Mucosa of rectum (tissue), 2 donors: ENCODE measurements at regions not wholly inside any gene's neighbourhood (a gene's known extent, or its start where the extent isn't known, plus 50 kb on each side); places are given as distances from the start of the nearest gene placed in this dataset.

Experiments
- H3K27ac ChIP-seq, 2 donors: one replicate each; pipeline ENCODE4 v1.7.0; 2013; ENCODE audit warnings: inconsistent platforms in 2 of 2, low read depth in 2 of 2, low read length in 2 of 2
- H3K27me3 ChIP-seq, 2 donors: one replicate each; pipeline ENCODE4 v1.7.0; 2013; ENCODE audit warnings: low read length in 2 of 2; ENCODE audit not compliant: control insufficient read depth in 2 of 2, insufficient read depth in 2 of 2
- H3K36me3 ChIP-seq, 2 donors: one replicate each; pipeline ENCODE4 v1.7.0; 2013; ENCODE audit warnings: low read length in 2 of 2; ENCODE audit not compliant: control insufficient read depth in 2 of 2, insufficient read depth in 2 of 2
- H3K4me1 ChIP-seq, 2 donors: one replicate each; pipeline ENCODE4 v1.7.0; 2013; ENCODE audit warnings: low read length in 2 of 2, mild to moderate bottlenecking in 1 of 2; ENCODE audit not compliant: control insufficient read depth in 2 of 2, insufficient read depth in 2 of 2
- H3K4me3 ChIP-seq, 2 donors: one replicate each; pipeline ENCODE4 v1.7.0; 2013; ENCODE audit warnings: low read length in 2 of 2
- H3K9ac ChIP-seq, 2 donors: one replicate each; pipeline ENCODE4 v1.7.0; 2013; ENCODE audit warnings: low read length in 2 of 2, low read depth in 1 of 2, mild to moderate bottlenecking in 1 of 2
- H3K9me3 ChIP-seq, 2 donors: one replicate each; pipeline ENCODE4 v1.7.0; 2013; ENCODE audit warnings: low read length in 2 of 2; ENCODE audit not compliant: control insufficient read depth in 2 of 2
- donor health status: healthy.
- donor health status: Normal muscosa, but diverticular disease.

DNA sequence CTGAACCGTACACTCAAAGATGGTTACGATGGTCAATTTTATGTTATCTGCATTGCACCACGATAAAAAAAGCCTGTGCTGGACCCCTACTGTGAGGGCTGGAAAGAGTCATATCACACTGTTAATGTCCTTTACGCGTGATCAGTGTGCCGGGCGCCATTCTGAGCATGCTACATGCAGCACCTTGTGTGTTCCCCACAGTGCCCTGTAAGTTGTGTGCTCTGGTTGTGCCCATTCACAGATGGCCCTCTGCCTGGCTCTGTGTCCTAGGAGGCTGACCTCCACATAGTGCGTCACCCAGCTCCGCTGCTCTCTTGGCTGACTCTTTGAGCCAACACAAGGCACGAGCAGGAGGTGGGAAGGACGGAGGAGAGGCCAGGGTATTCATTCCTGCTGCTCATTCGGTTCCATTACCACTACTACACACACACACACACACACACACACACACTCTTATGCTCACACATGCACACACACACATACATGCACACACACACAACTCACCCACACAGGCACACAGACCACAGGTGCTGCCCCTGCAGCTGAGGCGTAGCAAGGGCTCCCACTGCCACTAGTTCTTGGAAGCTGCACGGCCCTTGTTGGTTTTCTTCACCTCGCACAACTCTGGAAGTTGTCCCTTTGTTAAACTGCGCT, 129.6 kb upstream of the IQSEC1 start:
- H3K4me1 ChIP-seq = no peaks in the 10 kb centered on the region
- H3K9me3 ChIP-seq = no peaks in the 10 kb centered on the region
- no peak overlapping the region for H3K27ac ChIP-seq
- no peak overlapping the region for H3K9ac ChIP-seq
- no peak overlapping the region for H3K4me3 ChIP-seq
- peaks cover 0 to 3% of the 10 kb centered on the region in 2 donors for H3K27me3 ChIP-seq
- H3K36me3 ChIP-seq = no peaks in the 10 kb centered on the region

DNA sequence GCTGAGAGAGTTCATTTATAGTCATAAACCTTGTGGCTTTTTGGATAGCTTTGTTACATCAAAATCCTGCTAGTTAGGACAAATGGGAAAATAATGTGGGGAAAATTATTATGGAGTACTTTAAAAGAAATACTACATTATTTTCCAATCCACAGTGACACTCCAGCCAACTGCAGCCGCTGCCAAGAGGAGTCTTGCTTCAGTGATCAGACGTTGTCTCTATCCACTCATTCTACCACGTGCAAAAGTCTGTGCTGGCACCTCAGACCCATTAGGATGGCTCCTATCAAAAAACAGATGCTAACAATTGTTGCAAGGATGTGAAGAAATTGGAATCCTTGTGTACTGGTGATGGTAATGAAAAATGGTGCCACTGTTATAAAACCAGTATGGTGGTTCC, 128.6 kb upstream of the IQSEC1 start:
- Histone ChIP-seq H3K27me3 (peaks cover 0 to 3% of the 10 kb centered on the region in 2 donors), H3K4me3 (no peak overlapping the region), H3K4me1 (no peaks in the 10 kb centered on the region), H3K27ac (no peak overlapping the region), H3K36me3 (no peaks in the 10 kb centered on the region), H3K9ac (no peak overlapping the region), H3K9me3 (no peaks in the 10 kb centered on the region)

DNA sequence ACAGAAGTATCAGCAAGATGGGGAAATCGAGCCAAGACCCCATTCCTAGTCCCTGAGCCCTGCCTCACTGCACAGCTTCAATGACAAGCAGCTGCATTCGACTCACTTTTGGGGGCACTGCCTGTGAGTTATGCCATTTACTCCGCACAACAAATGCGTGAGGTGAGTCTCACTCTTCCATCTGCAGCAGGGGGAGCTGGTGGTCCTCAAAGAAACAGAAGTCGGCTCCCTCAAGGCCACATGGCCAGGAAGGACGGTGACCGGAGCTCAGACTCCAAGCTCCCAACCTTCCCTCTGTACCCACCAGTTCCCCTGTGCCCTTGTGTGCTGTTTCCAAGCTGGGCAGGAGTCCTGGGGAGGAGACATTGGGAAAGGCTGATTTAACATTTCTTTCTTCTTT, 127.7 kb upstream of the IQSEC1 start:
- Histone ChIP-seq H3K36me3 (no peaks in the 10 kb centered on the region), H3K27ac (no peak overlapping the region), H3K4me1 (no peaks in the 10 kb centered on the region), H3K9me3 (no peaks in the 10 kb centered on the region), H3K4me3 (no peak overlapping the region), H3K27me3 (peaks cover 0 to 3% of the 10 kb centered on the region in 2 donors), H3K9ac (no peak overlapping the region)

DNA sequence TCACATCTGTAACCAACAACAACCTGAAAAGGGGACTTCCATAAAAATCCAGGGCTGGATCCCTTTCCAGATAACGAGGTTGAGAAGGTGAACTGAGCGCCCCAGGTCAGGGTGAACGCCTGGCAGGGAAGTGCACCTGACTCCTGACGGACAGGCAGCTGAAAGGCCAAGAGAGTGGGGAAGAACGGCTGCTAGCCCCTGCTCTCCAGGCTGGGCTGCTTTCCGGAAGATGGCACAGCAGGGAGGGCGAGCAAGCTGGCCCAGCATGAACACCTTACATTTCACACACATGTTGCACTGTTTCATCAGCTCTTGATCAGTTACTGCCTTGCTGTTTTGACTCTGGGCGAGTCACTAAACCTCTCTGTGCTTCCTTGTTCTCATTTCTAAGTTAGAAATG, 127.2 kb upstream of the IQSEC1 start:
- Histone ChIP-seq H3K27ac (no peak overlapping the region), H3K36me3 (no peaks in the 10 kb centered on the region), H3K9ac (no peak overlapping the region), H3K4me1 (no peaks in the 10 kb centered on the region), H3K9me3 (no peaks in the 10 kb centered on the region), H3K4me3 (no peak overlapping the region), H3K27me3 (peaks cover 0 to 3% of the 10 kb centered on the region in 2 donors)

DNA sequence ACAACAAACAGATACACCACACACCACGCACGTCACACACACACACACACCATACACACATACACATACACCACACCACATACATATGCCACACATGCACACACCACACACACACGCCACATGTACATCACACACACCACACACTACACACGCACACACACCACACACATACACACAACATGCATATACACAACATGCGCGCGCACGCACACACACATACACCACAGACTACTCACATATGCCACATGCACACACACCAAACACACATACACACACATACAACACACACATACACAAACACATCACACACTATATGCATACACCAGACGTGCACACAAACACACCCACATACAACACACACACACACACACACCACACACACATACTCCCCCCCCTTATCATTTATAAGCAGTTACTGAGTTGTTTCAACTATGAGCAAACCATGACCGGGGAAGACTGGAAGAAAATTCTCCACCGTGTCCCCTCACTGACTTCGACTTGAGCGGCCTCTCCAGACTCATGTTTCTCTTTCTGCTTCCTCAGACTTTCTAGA, 126.7 kb upstream of the IQSEC1 start:
- H3K9me3 ChIP-seq = no peaks in the 10 kb centered on the region
- H3K27ac ChIP-seq = no peak overlapping the region
- H3K9ac ChIP-seq = no peak overlapping the region
- no peak overlapping the region for H3K4me3 ChIP-seq
- H3K4me1 ChIP-seq = no peaks in the 10 kb centered on the region
- H3K36me3 ChIP-seq = no peaks in the 10 kb centered on the region
- H3K27me3 ChIP-seq = peaks cover 0 to 8% of the 10 kb centered on the region in 2 donors

DNA sequence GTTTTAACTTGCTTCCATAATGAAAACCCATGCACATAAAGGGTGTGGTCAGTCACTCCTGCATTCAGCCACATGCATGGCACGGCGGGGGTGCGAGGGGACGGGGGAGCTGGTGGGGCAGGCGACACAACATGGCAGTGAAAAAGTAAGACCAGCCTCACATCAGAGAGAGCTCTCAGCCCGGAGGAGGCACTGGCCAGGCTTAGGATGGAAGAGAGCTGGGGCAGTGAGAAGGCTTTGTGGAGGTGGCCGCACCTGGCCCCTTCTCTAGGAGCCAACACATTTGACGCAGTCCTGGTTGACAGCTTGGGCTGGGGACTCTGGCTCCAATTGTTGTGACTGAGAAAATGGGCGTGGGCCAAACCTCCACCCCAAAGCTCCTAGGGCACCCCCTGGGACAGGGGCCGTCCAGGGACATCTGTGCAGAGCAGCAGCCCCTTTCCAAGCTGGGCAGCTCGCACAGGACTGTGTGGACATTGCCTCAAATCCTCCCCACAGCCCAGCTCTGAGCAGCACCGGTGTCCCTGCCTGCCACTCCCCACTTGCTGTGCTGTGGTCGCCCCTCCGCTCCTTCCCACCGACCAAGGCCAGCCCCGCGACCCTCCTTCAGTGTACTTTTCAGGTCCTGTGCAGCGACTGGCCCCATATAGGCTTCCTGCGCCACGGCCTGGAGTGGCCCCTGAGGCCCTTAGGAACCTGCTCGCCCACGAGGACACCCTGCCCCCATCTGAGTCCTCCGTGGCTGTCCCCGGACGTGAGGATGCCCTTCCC, 126.0 kb upstream of the IQSEC1 start:
- Histone ChIP-seq H3K9ac (no peak overlapping the region), H3K9me3 (no peaks in the 10 kb centered on the region), H3K4me1 (no peaks in the 10 kb centered on the region), H3K4me3 (no peak overlapping the region), H3K36me3 (no peaks in the 10 kb centered on the region), H3K27me3 (peaks cover 0 to 10% of the 10 kb centered on the region in 2 donors), H3K27ac (no peak overlapping the region)

DNA sequence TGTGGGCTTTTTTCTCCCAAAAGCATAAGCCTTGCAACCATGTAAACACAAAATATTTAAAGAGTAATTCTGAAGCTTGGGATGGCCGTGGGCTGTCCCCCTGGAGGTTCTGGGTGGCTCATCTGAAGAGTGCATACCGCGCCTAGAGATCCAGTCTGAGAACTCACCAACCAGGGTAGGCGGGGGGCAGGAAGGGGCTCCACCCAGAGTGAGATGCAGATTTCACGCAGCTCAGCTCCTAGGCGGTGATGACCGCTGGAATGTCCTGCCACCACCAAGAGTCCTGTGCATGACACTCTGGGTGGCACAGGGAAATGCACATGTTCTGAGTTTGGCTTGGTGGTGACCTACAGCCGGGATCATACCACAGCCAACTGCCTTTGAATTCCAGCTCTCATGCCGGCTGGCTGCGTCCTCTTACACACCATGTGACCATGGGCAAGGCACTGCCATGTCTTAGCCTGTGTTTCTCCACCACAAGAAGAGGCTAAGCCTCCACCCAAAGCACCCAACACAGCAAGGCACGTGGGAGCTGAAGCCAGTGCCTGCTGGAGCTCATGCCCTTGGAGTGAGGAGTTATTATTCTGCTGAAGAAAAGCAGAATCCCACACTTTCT, 125.1 kb upstream of the IQSEC1 start:
- Histone ChIP-seq H3K9ac (no peak overlapping the region), H3K4me3 (no peak overlapping the region), H3K4me1 (no peaks in the 10 kb centered on the region), H3K36me3 (no peaks in the 10 kb centered on the region), H3K27me3 (peaks cover 0 to 10% of the 10 kb centered on the region in 2 donors), H3K9me3 (no peaks in the 10 kb centered on the region), H3K27ac (no peak overlapping the region)

DNA sequence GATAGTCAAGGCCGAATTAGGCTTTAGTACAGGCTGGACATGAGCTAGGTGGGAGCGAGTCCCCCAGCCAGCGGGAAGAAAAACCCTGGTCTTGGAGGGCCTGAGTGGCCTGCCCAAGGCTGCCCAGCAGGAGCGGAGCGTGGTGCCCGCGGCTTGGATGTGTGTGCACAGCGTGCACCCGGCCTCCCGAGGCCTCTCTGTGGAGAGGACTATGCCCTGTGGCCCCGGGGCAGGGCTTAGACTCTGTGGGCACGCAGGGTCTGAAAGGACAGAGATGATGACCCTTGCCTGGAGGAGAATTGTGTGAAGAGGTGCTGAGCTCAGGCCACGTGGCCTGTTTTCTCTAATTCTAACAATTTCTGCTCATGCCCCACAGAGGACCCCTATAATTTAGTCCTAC, 124.6 kb upstream of the IQSEC1 start:
- H3K9me3 ChIP-seq = no peaks in the 10 kb centered on the region
- no peak overlapping the region for H3K27ac ChIP-seq
- H3K27me3 ChIP-seq = peaks cover 0 to 10% of the 10 kb centered on the region in 2 donors
- H3K4me1 ChIP-seq = no peaks in the 10 kb centered on the region
- no peak overlapping the region for H3K9ac ChIP-seq
- H3K36me3 ChIP-seq = no peaks in the 10 kb centered on the region
- no peak overlapping the region for H3K4me3 ChIP-seq

DNA sequence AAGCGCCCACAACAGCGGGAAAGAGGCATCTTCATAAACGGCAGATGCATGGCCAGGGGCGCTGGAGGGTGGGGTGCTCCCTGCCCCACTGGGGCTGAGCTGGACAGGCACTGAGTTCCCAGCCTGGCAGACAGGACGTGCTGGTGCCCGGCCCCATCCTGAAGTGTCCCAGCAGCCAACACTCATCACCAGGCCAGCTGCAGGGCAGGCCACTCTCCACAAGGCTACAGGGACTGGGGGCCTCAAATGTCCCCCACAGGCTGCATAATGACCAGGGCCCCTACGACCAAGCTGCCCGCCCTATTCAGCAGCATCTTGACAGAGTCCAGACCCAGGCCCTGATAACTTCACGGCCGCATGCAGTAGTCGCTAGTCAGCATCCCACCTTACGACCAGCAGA, 124.1 kb upstream of the IQSEC1 start:
- H3K36me3 ChIP-seq = no peaks in the 10 kb centered on the region
- H3K27ac ChIP-seq = no peak overlapping the region
- H3K4me1 ChIP-seq = no peaks in the 10 kb centered on the region
- peaks cover 0 to 10% of the 10 kb centered on the region in 2 donors for H3K27me3 ChIP-seq
- no peak overlapping the region for H3K4me3 ChIP-seq
- H3K9ac ChIP-seq = no peak overlapping the region
- no peaks in the 10 kb centered on the region for H3K9me3 ChIP-seq

DNA sequence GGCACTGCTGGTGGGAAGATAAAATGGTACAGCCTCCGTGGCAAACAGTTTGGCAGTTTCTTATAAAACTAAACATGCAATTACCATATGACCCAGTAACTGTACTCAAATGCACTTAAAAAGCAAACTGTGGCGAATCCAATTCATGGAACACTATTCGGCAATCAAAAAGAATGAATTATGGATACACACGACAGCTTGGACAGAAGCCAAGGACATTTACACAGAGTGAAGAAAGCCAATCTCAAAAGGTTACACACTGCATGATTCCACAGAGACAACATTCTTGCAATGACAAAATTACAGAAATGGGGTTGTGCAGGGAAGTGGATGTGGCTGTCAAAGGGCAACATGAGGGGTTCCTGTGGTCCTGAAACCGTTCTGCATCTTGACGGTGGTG, 122.1 kb upstream of the IQSEC1 start:
- Histone ChIP-seq H3K4me3 (no peak overlapping the region), H3K27me3 (peaks cover 0 to 7% of the 10 kb centered on the region in 2 donors), H3K27ac (no peak overlapping the region), H3K9me3 (no peaks in the 10 kb centered on the region), H3K4me1 (no peaks in the 10 kb centered on the region), H3K36me3 (no peaks in the 10 kb centered on the region), H3K9ac (no peak overlapping the region)
